Activated CD4-positive, alpha-beta T cell treated with anti-CD3 and anti-CD28 coated beads for 36 hours (primary cell): ENCODE measurements at regions not wholly inside any gene's neighbourhood (a gene's known extent, or its start where the extent isn't known, plus 50 kb on each side); places are given as distances from the start of the nearest gene placed in this dataset.

Source experiments
- ATAC-seq: fragments of 200-7000 bp; cut with Tn5 transposase; one replicate; pipeline ENCODE4 v1.10.0; 2021; ENCODE audit warnings: mild to moderate bottlenecking, moderate library complexity
- CTCF ChIA-PET: fragments of 350-600 bp; sonication (Branson Sonifier 250); formaldehyde crosslinking; loops from one replicate; lab custom pipeline; 2021; ENCODE audit warnings: antibody characterized with exemption; lab: Charles Lee
- POLR2A ChIA-PET: fragments of 350-600 bp; sonication (Branson Sonifier 250); formaldehyde crosslinking; loops from one replicate; lab custom pipeline; 2021; ENCODE audit warnings: antibody characterized with exemption, inconsistent platforms; lab: Charles Lee
- DNase-seq: peaks from one replicate; pipeline ENCODE4 v3.0.0-alpha.2; 2020
- H3K27ac Mint-ChIP-seq: one replicate; pipeline ENCODE4 v1.8.0; 2021; ENCODE audit warnings: mixed read lengths
- H3K27me3 Mint-ChIP-seq: one replicate; pipeline ENCODE4 v1.8.0; 2021; ENCODE audit warnings: mixed read lengths
- H3K36me3 Mint-ChIP-seq: one replicate; pipeline ENCODE4 v1.8.0; 2021; ENCODE audit warnings: low read depth, mixed read lengths
- H3K4me1 Mint-ChIP-seq: one replicate; pipeline ENCODE4 v1.8.0; 2021; ENCODE audit warnings: mixed read lengths
- H3K4me3 Mint-ChIP-seq: one replicate; pipeline ENCODE4 v1.8.0; 2021; ENCODE audit warnings: mild to moderate bottlenecking, moderate library complexity, mixed read lengths
- H3K9me3 Mint-ChIP-seq: one replicate; pipeline ENCODE4 v1.8.0; 2021; ENCODE audit warnings: low read depth, mixed read lengths
- intact Hi-C, 2 experiments: fragments of 100-400 bp; cut with DNase I in 1 of 2; cut with micrococcal nuclease in 1 of 2; formaldehyde crosslinking; loops; one replicate each; pipeline versions ENCODE4 v1.14.2 to v1.15.1; 2022 to 2024; cut with DNase I, micrococcal nuclease

DNA sequence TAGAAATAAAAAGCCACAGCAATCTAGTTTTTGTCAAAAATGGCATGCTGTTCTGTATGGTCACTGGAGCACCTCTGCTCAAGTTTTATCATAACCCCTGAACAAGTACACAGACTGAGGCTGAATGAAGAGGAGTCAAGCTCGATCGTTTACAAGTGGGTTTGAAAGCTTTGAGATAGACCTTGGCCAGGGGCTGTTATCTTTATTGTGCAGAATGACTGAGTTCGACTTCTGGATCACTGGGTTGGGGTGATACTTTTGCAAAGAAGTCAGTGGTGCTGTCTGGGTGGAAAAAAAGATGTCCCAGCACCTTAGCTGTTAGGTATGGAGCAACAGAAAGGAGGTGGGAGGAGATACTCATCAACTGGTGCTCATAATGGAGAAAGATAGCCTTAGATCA is 446.0 kb downstream of the HACE1 start:
- ChIA-PET CTCF (no interaction called here), POLR2A (no interaction called here)
- Mint-ChIP-seq H3K4me1 (no peaks in the 10 kb centered on the region), H3K9me3 (no peaks in the 10 kb centered on the region), H3K27ac (no peak overlapping the region), H3K36me3 (no peaks in the 10 kb centered on the region), H3K4me3 (no peak overlapping the region), H3K27me3 (no peaks in the 10 kb centered on the region)
- intact Hi-C loops = no loop called here
- ATAC-seq = no peak
- no peak for DNase-seq

DNA sequence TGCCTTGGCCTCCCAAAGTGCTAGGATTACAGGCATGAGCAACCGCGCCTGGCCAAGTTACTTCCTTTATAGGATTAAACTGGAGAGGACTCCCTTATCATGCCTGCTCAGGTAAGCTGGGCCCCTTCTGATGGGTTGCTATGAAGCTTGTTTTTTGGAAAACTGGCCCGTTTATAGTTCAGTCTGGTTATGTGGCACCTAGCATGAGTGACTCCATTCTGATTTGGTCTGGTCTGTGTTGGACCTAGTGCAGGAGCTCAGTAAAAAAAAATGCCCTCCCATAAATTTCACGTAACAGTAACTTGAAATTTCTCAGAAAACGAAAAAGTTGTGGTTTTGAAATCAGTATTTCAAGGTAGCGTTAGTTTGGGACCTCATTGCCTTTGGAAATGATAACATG is 448.4 kb downstream of the HACE1 start:
- Mint-ChIP-seq H3K4me3 (no peak overlapping the region), H3K36me3 (no peaks in the 10 kb centered on the region), H3K27ac (no peak overlapping the region), H3K27me3 (no peaks in the 10 kb centered on the region), H3K9me3 (no peaks in the 10 kb centered on the region), H3K4me1 (no peaks in the 10 kb centered on the region)
- CTCF ChIA-PET = no interaction called here
- intact Hi-C loops = no loop called here
- DNase-seq = no peak
- ATAC-seq = no peak
- POLR2A ChIA-PET = interaction anchor here (0.6 kb wide), 1 partner anchor 28 kb away, joined by 3 read pairs; no protein-coding TSS in a partner anchor

DNA sequence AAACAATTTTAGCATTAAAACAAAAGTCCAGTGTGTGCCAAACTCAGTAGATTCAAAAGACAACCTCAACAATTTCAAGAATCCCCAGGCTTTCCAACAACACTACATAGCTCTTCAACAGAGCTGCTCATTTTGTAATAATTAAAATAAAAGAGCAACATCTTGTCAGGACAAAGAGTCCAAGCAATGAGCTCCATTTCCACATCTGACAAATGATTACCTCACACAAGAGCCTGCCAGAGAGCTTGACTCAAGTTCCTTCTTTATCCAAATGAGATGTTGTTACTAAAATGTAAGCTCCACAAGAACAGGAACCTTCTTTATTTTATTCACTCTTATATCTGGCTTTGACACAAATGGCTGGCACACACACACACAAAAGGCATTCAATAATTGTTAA is 449.8 kb downstream of the HACE1 start:
- Mint-ChIP-seq H3K36me3 (no peaks in the 10 kb centered on the region), H3K9me3 (no peaks in the 10 kb centered on the region), H3K27me3 (no peaks in the 10 kb centered on the region), H3K27ac (no peak overlapping the region), H3K4me3 (no peak overlapping the region), H3K4me1 (no peaks in the 10 kb centered on the region)
- POLR2A ChIA-PET = no interaction called here
- CTCF ChIA-PET = interaction anchor here (0.7 to 1.2 kb wide), 2 partner anchors 13 to 49 kb away, joined by 3 read pairs; no protein-coding TSS in a partner anchor
- DNase-seq = no peak
- intact Hi-C loops = no loop called here
- ATAC-seq = no peak

DNA sequence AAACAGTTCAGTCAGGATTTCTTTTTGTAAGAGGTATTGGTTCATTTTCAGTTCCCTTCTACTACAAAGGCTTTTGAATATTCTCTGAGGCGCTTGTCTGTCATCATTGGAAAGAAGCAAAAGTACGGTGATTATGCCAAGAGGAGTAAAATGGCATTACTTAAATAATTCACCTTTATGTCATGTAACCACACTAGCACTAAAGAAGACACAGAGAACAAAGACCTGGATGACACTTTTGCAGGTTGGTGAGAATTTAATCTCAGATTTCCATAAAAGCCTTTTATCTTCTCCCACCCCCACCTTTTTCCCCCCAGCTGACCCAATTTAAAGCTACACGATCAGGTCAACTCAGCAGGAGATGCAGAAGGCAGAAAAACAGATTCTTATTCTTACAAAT is 451.8 kb downstream of the HACE1 start:
- H3K4me3 Mint-ChIP-seq = no peak overlapping the region
- ChIA-PET CTCF (interaction anchor here (0.6 kb wide), 1 partner anchor 391 kb away, joined by 3 read pairs; no protein-coding TSS in a partner anchor), POLR2A (no interaction called here)
- ATAC-seq (no peak), DNase-seq (no peak)
- no peaks in the 10 kb centered on the region for H3K4me1 Mint-ChIP-seq
- H3K27me3 Mint-ChIP-seq = no peaks in the 10 kb centered on the region
- intact Hi-C loops = no loop called here
- H3K27ac Mint-ChIP-seq = no peak overlapping the region
- no peaks in the 10 kb centered on the region for H3K36me3 Mint-ChIP-seq
- no peaks in the 10 kb centered on the region for H3K9me3 Mint-ChIP-seq

DNA sequence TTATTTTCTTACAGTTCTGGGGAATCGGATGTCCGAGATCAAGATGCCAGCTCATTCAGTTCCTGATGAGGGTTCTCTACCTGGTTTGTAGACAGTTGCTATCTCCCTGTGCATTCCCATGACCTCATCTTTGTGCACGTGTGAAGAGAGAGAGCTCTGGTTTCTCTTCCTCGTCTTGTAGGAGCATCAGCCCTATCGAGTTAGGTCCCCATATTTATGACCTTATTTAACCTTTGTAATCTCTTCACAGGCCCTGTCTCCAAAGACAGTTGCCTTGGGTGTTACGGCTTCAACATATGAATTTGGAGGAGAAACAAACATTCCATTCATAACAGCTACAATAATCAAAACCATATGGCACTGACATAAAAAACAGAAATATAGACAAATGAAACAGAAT is 455.3 kb downstream of the HACE1 start:
- Mint-ChIP-seq H3K36me3 (no peaks in the 10 kb centered on the region), H3K4me3 (no peak overlapping the region), H3K4me1 (no peaks in the 10 kb centered on the region), H3K27ac (no peak overlapping the region), H3K27me3 (no peaks in the 10 kb centered on the region), H3K9me3 (no peaks in the 10 kb centered on the region)
- intact Hi-C loops = no loop called here
- POLR2A ChIA-PET = no interaction called here
- DNase-seq = no peak
- CTCF ChIA-PET = no interaction called here
- no peak for ATAC-seq

DNA sequence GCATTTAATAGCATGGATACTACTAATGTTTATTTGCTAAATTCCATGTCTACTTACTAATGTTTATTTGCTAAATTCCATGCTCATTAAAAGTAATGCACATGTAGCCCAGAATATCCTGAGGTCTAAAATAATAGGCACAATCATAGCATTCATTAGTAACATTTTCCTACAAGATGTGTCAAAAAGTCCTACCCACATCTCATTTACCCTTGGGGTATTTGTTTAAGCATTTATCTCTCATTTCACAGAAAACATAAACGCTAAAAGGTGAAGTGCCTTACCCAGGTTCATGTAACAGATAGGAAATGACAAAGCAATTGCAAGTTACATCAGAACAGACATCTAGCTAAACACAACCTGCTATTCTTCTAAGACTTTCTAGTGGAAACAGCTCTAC is 457.1 kb downstream of the HACE1 start:
- Mint-ChIP-seq H3K27ac (no peak overlapping the region), H3K27me3 (no peaks in the 10 kb centered on the region), H3K9me3 (no peaks in the 10 kb centered on the region), H3K36me3 (no peaks in the 10 kb centered on the region), H3K4me1 (no peaks in the 10 kb centered on the region), H3K4me3 (no peak overlapping the region)
- intact Hi-C loops = no loop called here
- ChIA-PET CTCF (no interaction called here), POLR2A (no interaction called here)
- no peak for ATAC-seq
- DNase-seq = no peak

DNA sequence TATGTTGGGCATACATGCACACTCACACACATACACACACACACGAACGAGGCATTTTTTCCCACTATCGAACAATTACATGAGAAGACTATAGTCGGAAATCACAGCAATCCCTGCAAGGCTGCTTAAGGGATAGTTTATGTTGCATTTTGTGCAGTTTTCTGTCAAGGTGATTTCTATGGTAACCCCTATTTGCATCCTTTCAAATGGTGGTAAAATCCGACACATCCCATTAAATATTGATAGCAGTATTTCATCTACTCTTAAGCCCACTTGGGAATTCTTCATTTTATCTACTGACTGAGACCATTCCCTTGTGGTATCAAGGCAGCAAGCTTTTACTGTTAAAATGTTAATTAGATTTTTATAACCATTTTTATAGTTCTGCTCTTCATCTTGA is 457.8 kb downstream of the HACE1 start:
- ATAC-seq (no peak), DNase-seq (no peak)
- no peak overlapping the region for H3K27ac Mint-ChIP-seq
- intact Hi-C loops = no loop called here
- no peaks in the 10 kb centered on the region for H3K36me3 Mint-ChIP-seq
- H3K4me3 Mint-ChIP-seq = no peak overlapping the region
- POLR2A ChIA-PET = no interaction called here
- CTCF ChIA-PET = no interaction called here
- no peaks in the 10 kb centered on the region for H3K4me1 Mint-ChIP-seq
- no peaks in the 10 kb centered on the region for H3K27me3 Mint-ChIP-seq
- no peaks in the 10 kb centered on the region for H3K9me3 Mint-ChIP-seq

DNA sequence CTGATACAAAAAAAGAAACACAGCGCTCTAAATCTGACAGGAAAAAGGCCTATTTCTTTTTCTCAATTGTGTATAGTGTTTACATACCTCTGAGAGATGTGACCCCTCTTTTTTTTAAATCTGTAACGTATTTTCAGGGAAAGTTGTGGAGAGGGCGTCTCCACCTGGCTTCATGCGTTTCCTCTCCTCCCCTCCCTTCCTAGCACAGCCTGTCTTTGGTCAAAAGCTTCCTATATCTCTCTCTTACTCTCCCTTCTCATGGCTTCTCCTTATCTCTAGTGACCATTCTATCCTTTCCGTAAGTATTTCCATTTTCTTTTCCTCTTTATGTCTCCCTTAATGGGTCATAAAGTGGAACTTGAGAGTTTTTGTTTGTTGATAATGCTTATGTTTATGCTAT is 458.9 kb downstream of the HACE1 start:
- H3K4me3 Mint-ChIP-seq = no peak overlapping the region
- H3K36me3 Mint-ChIP-seq = no peaks in the 10 kb centered on the region
- no peaks in the 10 kb centered on the region for H3K27me3 Mint-ChIP-seq
- intact Hi-C loops = no loop called here
- CTCF ChIA-PET = no interaction called here
- POLR2A ChIA-PET = no interaction called here
- DNase-seq (no peak), ATAC-seq (no peak)
- no peak overlapping the region for H3K27ac Mint-ChIP-seq
- no peaks in the 10 kb centered on the region for H3K4me1 Mint-ChIP-seq
- no peaks in the 10 kb centered on the region for H3K9me3 Mint-ChIP-seq

DNA sequence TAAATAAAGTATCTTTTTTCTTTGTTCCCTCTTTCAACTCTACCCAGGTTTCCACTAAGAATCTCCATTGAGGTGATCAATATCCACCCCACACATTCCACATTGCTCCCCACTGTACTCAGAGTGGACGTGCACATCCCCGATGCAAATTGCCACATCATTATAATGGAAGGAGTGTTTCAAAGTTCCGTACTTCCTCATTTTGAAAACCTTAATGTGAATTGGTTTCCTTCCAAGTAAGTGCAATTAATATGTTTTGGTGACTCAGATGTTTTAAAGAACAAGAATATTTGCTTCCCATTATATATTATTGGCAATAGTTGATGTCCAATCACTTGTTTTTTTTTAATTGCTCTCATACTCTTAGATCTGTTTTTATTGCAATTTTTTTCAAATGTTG is 463.6 kb downstream of the HACE1 start:
- DNase-seq (no peak), ATAC-seq (no peak)
- ChIA-PET POLR2A (no interaction called here), CTCF (interaction anchor here (1.3 kb wide), 1 partner anchor 13 kb away, joined by 3 read pairs; no protein-coding TSS in a partner anchor)
- Mint-ChIP-seq H3K4me3 (no peak overlapping the region), H3K27me3 (no peaks in the 10 kb centered on the region), H3K36me3 (no peaks in the 10 kb centered on the region), H3K27ac (no peak overlapping the region), H3K9me3 (no peaks in the 10 kb centered on the region), H3K4me1 (no peaks in the 10 kb centered on the region)
- intact Hi-C loops = no loop called here

DNA sequence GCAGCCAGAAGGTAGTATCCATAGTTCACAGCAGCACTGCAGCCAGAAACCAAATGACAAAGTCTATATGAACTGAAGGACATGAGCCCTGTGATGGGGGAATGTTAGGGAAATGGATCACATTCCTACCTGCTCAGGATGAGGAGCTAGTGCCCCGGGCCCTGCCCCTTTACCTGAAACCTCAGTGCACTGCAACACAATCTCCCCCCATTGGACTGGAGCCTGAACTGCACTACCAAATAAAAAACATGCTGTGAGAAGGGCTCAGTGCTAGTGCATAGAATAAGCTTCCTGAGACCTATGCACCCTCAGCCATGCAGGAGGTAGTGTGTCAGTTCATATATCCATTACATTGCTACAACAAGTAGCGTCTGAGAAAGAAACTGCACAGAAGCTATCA is 477.8 kb downstream of the HACE1 start:
- ChIA-PET POLR2A (no interaction called here), CTCF (no interaction called here)
- Mint-ChIP-seq H3K27me3 (no peaks in the 10 kb centered on the region), H3K9me3 (peaks cover 1% of the 10 kb centered on the region), H3K27ac (no peak overlapping the region), H3K4me3 (no peak overlapping the region), H3K4me1 (no peaks in the 10 kb centered on the region), H3K36me3 (no peaks in the 10 kb centered on the region)
- DNase-seq (no peak), ATAC-seq (no peak)
- intact Hi-C loops = no loop called here

DNA sequence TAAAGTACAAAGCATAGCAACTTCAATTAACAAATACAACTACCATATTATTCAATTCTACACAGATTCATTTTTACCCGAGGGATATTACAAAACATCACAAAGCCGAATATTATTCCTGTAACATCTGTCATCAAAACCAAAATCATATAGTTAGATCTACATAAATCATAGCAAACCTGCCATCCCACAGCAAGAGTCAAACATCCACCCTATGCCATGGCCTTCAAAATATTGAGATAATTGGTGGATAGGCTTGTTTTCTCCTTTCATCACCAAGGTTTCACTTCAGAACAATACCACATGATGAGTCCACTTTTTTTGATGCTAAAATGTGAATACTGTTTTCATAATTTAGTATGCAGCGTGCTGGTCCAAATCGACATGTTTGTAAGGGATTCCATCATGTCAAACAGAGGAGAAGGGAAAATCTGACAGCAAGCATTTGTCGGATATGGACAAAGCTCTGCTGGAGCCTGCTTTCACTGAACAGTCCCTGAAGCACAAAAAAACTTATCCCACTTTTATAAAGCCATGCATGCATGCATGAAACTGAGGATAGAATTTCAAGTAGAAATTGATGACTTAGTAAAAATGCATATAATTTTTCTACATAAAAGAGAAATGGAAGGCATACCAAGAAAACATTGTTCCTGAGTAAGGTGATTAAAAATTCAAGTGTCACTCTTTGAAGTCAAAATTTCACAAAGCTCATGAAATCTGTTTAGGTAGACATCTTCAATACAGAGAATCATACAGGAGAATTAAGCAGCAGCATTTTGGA is 494.1 kb downstream of the HACE1 start:
- H3K27ac Mint-ChIP-seq = no peak overlapping the region
- H3K4me1 Mint-ChIP-seq = no peaks in the 10 kb centered on the region
- DNase-seq (no peak), ATAC-seq (no peak)
- no peak overlapping the region for H3K4me3 Mint-ChIP-seq
- H3K27me3 Mint-ChIP-seq = no peaks in the 10 kb centered on the region
- intact Hi-C loops = no loop called here
- no peaks in the 10 kb centered on the region for H3K9me3 Mint-ChIP-seq
- H3K36me3 Mint-ChIP-seq = no peaks in the 10 kb centered on the region
- ChIA-PET POLR2A (no interaction called here), CTCF (no interaction called here)

DNA sequence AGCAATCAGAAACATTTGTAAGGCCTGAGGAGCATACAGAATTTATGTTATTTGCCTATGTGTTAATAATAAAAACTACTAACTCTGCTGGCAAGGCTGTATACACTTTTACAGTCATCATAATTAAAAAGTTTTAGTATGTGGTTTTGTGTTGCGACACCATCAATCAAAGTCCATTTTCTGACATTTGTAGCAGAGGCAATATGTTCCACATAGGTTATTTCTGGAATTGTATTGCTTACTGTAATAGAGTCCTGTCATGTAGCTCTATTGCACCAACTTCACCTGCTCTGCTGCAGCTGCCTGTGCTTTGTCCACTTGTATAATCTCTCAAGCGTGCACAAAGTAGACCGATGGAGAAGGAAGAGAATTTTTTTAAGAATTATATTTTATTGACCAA is 501.8 kb downstream of the HACE1 start:
- Mint-ChIP-seq H3K4me1 (no peaks in the 10 kb centered on the region), H3K36me3 (no peaks in the 10 kb centered on the region), H3K4me3 (no peak overlapping the region), H3K27me3 (no peaks in the 10 kb centered on the region), H3K9me3 (peaks cover 1% of the 10 kb centered on the region), H3K27ac (no peak overlapping the region)
- ChIA-PET CTCF (no interaction called here), POLR2A (no interaction called here)
- intact Hi-C loops = no loop called here
- DNase-seq = no peak
- no peak for ATAC-seq
